ENCODE measurements at regions not wholly inside any gene's neighbourhood (a gene's known extent, or its start where the extent isn't known, plus 50 kb on each side); places are given as distances from the start of the nearest gene placed in this dataset.

DNA sequence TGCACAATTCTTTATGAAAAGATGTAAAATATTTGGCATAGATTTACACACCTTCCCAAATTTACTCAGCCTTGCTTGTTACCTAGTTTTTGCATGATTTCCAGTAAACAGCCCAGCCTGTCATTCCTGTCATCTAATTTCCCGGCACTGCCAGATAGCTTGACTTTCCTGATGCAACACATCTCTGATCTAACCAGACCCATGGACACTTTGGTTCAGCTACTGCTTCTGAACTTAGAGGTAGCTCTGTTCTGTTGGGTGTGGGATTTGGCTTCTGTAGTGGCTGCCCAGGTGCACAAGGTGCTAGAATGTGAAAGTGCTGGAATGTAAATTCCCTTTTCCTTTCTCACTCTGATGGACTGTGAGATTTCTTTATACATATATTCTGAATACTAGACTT is 1033.5 kb downstream of the SLITRK1 start:
- Histone ChIP-seq H3K27ac (no peak overlapping the region), H3K9me3 (no peaks in the 10 kb centered on the region), H3K27me3 (no peaks in the 10 kb centered on the region), H3K4me3 (no peak overlapping the region), H3K4me1 (no peaks in the 10 kb centered on the region), H3K36me3 (no peaks in the 10 kb centered on the region)
- DNase-seq: no peak
- TF ChIP-seq, protein P1, sequence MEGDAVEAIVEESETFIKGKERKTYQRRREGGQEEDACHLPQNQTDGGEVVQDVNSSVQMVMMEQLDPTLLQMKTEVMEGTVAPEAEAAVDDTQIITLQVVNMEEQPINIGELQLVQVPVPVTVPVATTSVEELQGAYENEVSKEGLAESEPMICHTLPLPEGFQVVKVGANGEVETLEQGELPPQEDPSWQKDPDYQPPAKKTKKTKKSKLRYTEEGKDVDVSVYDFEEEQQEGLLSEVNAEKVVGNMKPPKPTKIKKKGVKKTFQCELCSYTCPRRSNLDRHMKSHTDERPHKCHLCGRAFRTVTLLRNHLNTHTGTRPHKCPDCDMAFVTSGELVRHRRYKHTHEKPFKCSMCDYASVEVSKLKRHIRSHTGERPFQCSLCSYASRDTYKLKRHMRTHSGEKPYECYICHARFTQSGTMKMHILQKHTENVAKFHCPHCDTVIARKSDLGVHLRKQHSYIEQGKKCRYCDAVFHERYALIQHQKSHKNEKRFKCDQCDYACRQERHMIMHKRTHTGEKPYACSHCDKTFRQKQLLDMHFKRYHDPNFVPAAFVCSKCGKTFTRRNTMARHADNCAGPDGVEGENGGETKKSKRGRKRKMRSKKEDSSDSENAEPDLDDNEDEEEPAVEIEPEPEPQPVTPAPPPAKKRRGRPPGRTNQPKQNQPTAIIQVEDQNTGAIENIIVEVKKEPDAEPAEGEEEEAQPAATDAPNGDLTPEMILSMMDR (IDR thresholded peaks at IDR 0.05): no peak
- no peak for ATAC-seq
- intact Hi-C loops (cut with DNase I): no loop called here

- no peak for ATAC-seq
- H3K36me3 ChIP-seq: no peaks in the 10 kb centered on the region
- no peak for DNase-seq
- no peak overlapping the region for H3K4me3 ChIP-seq
- no peaks in the 10 kb centered on the region for H3K4me1 ChIP-seq
- intact Hi-C loops (cut with DNase I): no loop called here
- TF ChIP-seq, protein P1 (IDR thresholded peaks at IDR 0.05): no peak
- no peaks in the 10 kb centered on the region for H3K9me3 ChIP-seq
- no peaks in the 10 kb centered on the region for H3K27me3 ChIP-seq
- H3K27ac ChIP-seq: no peak overlapping the region
These were observed 1034.7 kb downstream of the SLITRK1 start for GRCh38 chr13:82847595-82847994.

DNA sequence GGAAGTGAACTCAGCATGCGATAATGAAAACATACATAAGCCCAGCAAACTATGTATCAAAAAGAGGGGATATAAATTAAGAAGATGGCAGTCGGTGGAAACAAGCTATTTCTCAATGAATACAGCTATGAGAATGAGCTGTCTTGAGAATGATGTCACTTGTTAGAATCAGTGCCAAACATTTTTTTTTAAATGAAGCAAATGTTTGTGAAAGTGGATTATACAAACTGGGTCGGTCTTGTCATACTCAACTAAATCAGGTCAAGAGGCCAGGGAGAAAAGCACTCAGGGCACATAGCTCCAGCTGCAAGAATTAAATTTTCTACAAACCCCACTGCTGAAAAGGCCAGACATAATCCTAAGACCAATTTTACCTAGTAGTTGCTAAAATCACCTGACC is 1048.4 kb downstream of the SLITRK1 start:
- ATAC-seq (no peak), DNase-seq (no peak)
- H3K27ac ChIP-seq: no peak overlapping the region

DNA sequence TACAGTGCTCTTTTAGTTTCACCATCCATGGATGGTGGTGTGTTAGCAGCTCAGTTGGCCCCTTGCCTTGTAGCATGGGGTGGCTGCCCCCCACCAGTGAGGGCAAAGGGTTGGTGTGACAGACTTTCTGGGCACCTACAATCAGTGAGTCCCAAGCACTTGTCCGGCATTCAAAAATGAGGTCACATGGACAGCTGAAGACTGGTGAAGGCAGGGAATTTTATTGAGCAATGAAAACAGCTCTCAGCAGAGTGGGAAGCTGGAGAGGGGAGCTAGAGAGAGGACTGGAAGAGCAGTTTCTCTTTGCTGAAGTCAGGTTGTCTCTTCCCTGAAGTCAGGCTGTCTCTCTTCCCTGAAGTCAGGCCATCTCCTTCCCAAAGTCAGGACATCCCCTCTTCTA is 1053.2 kb downstream of the SLITRK1 start:
- Histone ChIP-seq H3K4me1 (no peaks in the 10 kb centered on the region), H3K27me3 (no peaks in the 10 kb centered on the region), H3K9me3 (no peaks in the 10 kb centered on the region), H3K4me3 (no peak overlapping the region), H3K36me3 (no peaks in the 10 kb centered on the region), H3K27ac (no peak overlapping the region)
- no peak for ATAC-seq
- intact Hi-C loops (cut with DNase I): no loop called here
- TF ChIP-seq, protein P1 (IDR thresholded peaks at IDR 0.05): no peak
- no peak for DNase-seq

More for the DNA sequence above, 1048.4 kb downstream of the SLITRK1 start:
- TF ChIP-seq, protein P1 (IDR thresholded peaks at IDR 0.05): no peak
- no peaks in the 10 kb centered on the region for H3K9me3 ChIP-seq
- no peak overlapping the region for H3K4me3 ChIP-seq
- H3K36me3 ChIP-seq: no peaks in the 10 kb centered on the region
- intact Hi-C loops (cut with DNase I): no loop called here
- H3K27me3 ChIP-seq: no peaks in the 10 kb centered on the region
- no peaks in the 10 kb centered on the region for H3K4me1 ChIP-seq

GRCh38 chr13:82827724-82828123 is 1054.5 kb downstream of the SLITRK1 start:
- ATAC-seq (no peak), DNase-seq (no peak)
- H3K9me3 ChIP-seq: no peaks in the 10 kb centered on the region
- no peak overlapping the region for H3K27ac ChIP-seq
- H3K4me1 ChIP-seq: no peaks in the 10 kb centered on the region
- no peak overlapping the region for H3K4me3 ChIP-seq
- H3K27me3 ChIP-seq: no peaks in the 10 kb centered on the region
- H3K36me3 ChIP-seq: no peaks in the 10 kb centered on the region
- intact Hi-C loops (cut with DNase I): no loop called here
- TF ChIP-seq, protein P1 (IDR thresholded peaks at IDR 0.05): no peak

DNA sequence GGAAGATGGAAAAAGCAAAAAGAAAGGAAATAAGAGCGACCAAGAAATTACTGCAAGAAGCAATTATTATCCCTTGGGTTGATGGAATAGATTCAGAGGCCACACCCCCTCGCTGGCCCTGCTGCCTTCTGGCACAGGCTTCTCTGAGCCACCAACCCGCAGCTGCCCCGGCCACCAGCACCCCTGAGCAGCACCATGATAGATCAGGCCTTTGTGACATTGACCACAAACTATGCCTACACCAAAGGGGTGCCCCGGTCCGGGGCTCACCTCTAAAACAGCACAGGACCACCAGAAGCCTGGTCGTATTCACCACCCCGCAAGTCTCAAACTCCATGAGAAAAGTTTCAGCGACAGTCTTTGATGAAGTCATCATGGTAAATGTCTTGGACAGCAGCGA is 1059.3 kb downstream of the SLITRK1 start:
- no peaks in the 10 kb centered on the region for H3K9me3 ChIP-seq
- H3K27ac ChIP-seq: no peak overlapping the region
- DNase-seq: no peak
- H3K4me3 ChIP-seq: no peak overlapping the region
- no peaks in the 10 kb centered on the region for H3K27me3 ChIP-seq
- no peaks in the 10 kb centered on the region for H3K4me1 ChIP-seq
- intact Hi-C loops (cut with DNase I): no loop called here
- TF ChIP-seq, protein P1 (IDR thresholded peaks at IDR 0.05): no peak
- H3K36me3 ChIP-seq: no peaks in the 10 kb centered on the region
- no peak for ATAC-seq
